Neural cell (in vitro differentiated cells): ENCODE measurements at regions not wholly inside any gene's neighbourhood (a gene's known extent, or its start where the extent isn't known, plus 50 kb on each side); places are given as distances from the start of the nearest gene placed in this dataset.

Experiments
- H2AFZ ChIP-seq: fragments of 200-600, 300-800 bp; sonication (generic), shearing (Covaris generic); 2 replicates; pipeline ENCODE4 v1.6.0; 2014; ENCODE audit warnings: low read depth, mild to moderate bottlenecking, antibody characterized with exemption, low read length, moderate library complexity
- H3F3A ChIP-seq: fragments of 200-600 bp; shearing (Covaris generic); 2 replicates; pipeline ENCODE4 v1.6.1; 2016; ENCODE audit warnings: mild to moderate bottlenecking, moderate library complexity, mixed read lengths, antibody characterized with exemption, low read length; ENCODE audit not compliant: insufficient read depth, poor library complexity, severe bottlenecking
- H3K27ac ChIP-seq: fragments of 200-600, 300-800 bp; sonication (generic), shearing (Covaris generic); 2 replicates; pipeline ENCODE4 v1.5.1; 2014; ENCODE audit warnings: mild to moderate bottlenecking, low read length, moderate library complexity
- H3K27me3 ChIP-seq: fragments of 300-800, 200-600 bp; sonication (generic), shearing (Covaris generic); 2 replicates; pipeline ENCODE4 v1.6.0; 2014; ENCODE audit warnings: mild to moderate bottlenecking, low read depth, low read length, moderate library complexity; ENCODE audit not compliant: insufficient read depth
- H3K36me3 ChIP-seq: fragments of 300-800, 200-600 bp; sonication (generic), shearing (Covaris generic); 2 replicates; pipeline ENCODE4 v1.5.1; 2014; ENCODE audit warnings: mild to moderate bottlenecking, antibody characterized with exemption, low read length, moderate library complexity; ENCODE audit not compliant: insufficient read depth
- H3K4me2 ChIP-seq: fragments of 300-800, 200-600 bp; sonication (generic), shearing (Covaris generic); 2 replicates; pipeline ENCODE4 v1.6.0; 2014; ENCODE audit warnings: mild to moderate bottlenecking, low read length
- H3K4me3 ChIP-seq: fragments of 300-800, 200-600 bp; sonication (generic), shearing (Covaris generic); 2 replicates; pipeline ENCODE4 v1.5.1; 2014; ENCODE audit warnings: mild to moderate bottlenecking, low read length, moderate library complexity
- H3K79me2 ChIP-seq: fragments of 200-600 bp; shearing (Covaris generic); replicated peaks from 2 replicates; pipeline ENCODE4 v1.6.0; 2014; ENCODE audit warnings: mild to moderate bottlenecking, low read length, moderate library complexity; ENCODE audit not compliant: insufficient read depth
- H3K9ac ChIP-seq: fragments of 300-800, 200-600 bp; sonication (generic), shearing (Covaris generic); 2 replicates; pipeline ENCODE4 v1.6.1; 2016; ENCODE audit warnings: mild to moderate bottlenecking, low read length, mixed read lengths
- H3K9me2 ChIP-seq: fragments of 200-600 bp; shearing (Covaris generic); 2 replicates; pipeline ENCODE4 v1.6.1; 2016; ENCODE audit warnings: mild to moderate bottlenecking, low read length, mixed read lengths; ENCODE audit not compliant: insufficient read depth
- H3K9me3 ChIP-seq: fragments of 200-600, 300-800 bp; sonication (generic), shearing (Covaris generic); 2 replicates; pipeline ENCODE4 v1.6.1; 2016; ENCODE audit warnings: mild to moderate bottlenecking, mixed run types, low read length, moderate library complexity, mixed read lengths
- H4K20me1 ChIP-seq: fragments of 200-600 bp; shearing (Covaris generic); 2 replicates; pipeline ENCODE4 v1.6.1; 2016; ENCODE audit warnings: mild to moderate bottlenecking, mixed run types; ENCODE audit not compliant: insufficient read depth
- CTCF ChIP-seq: fragments of 450-650 bp; IDR thresholded peaks from 2 replicates; pipeline ENCODE4 v1.5.1; 2014; ENCODE audit warnings: antibody characterized with exemption, mild to moderate bottlenecking, moderate library complexity; ENCODE audit not compliant: poor library complexity, severe bottlenecking
- EP300 ChIP-seq: fragments of 450-650 bp; conservative IDR thresholded peaks from 2 replicates; pipeline ENCODE4 v1.6.1; 2014; ENCODE audit warnings: antibody characterized with exemption, mild to moderate bottlenecking, moderate library complexity; ENCODE audit not compliant: poor library complexity, severe bottlenecking
- EZH2 ChIP-seq: fragments of 200-600, 300-800 bp; shearing (Covaris generic), sonication (generic); IDR thresholded peaks from 2 replicates; pipeline ENCODE4 v1.6.1; 2014; ENCODE audit warnings: antibody characterized with exemption, low read length, borderline replicate concordance, mild to moderate bottlenecking; ENCODE audit not compliant: insufficient read depth, poor library complexity, severe bottlenecking
- MXI1 ChIP-seq: fragments of 450-650 bp; conservative IDR thresholded peaks from 2 replicates; pipeline ENCODE4 v1.6.1; 2014; ENCODE audit warnings: antibody characterized with exemption, mild to moderate bottlenecking; ENCODE audit not compliant: poor library complexity, severe bottlenecking
- POLR2AphosphoS5 ChIP-seq: IDR thresholded peaks from 2 replicates; pipeline ENCODE4 v1.6.1; 2012
- RAD21 ChIP-seq: fragments of 450-650 bp; conservative IDR thresholded peaks from 2 replicates; pipeline ENCODE4 v1.6.1; 2014; ENCODE audit warnings: antibody characterized with exemption, mild to moderate bottlenecking, moderate library complexity
- REST ChIP-seq: IDR thresholded peaks from 2 replicates; pipeline ENCODE4 v1.6.1; 2012; ENCODE audit warnings: borderline replicate concordance
- SMC3 ChIP-seq: fragments of 450-650 bp; conservative IDR thresholded peaks from 2 replicates; pipeline ENCODE4 v1.6.1; 2014; ENCODE audit warnings: antibody characterized with exemption, mild to moderate bottlenecking, moderate library complexity; ENCODE audit not compliant: poor library complexity
- TAF1 ChIP-seq: IDR thresholded peaks from 2 replicates; pipeline ENCODE4 v1.6.1; 2012; ENCODE audit warnings: low read depth

- Histone ChIP-seq H3K9me2 (no peaks in the 10 kb centered on the region), H3K4me3 (no peak overlapping the region), H2AFZ (no peak overlapping the region), H4K20me1 (no peaks in the 10 kb centered on the region), H3K27me3 (no peaks in the 10 kb centered on the region), H3K27ac (no peak overlapping the region), H3K79me2 (no peaks in the 10 kb centered on the region), H3K9me3 (no peaks in the 10 kb centered on the region), H3K4me2 (no peak overlapping the region), H3K36me3 (no peaks in the 10 kb centered on the region), H3K9ac (no peak overlapping the region), H3F3A (no peaks in the 10 kb centered on the region)
- TF ChIP-seq MXI1 (no peak), EP300 (peak; percentile 21), CTCF (no peak), TAF1 (no peak), EZH2 (no peak), SMC3 (no peak), RAD21 (no peak), POLR2AphosphoS5 (peak; percentile 26)
These were observed 616.7 kb upstream of the PTBP2 start for GRCh38 chr1:96104906-96105305.

DNA sequence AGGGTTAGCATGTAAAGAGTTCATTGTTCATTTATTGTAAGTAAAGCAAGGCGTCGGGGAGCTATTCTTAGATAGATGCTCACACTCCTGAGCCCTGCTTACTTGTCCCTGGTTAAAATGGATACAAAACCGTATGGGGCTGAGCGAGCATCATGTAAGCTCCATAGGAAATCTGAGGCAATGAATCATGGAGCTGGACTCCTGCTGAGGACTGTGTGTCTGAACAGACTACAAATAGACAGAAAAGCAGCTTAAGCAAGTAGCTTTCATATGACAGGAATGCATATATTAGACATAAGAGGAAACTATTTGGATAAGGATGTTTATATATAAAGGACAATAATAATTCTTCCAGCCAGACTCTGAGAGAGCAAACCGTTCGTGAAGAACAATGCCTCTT, 604.9 kb upstream of the PTBP2 start:
- H3K9ac ChIP-seq, result peak overlapping the region; percentile 17
- peaks cover 5% of the 10 kb centered on the region for H3F3A ChIP-seq
- no peaks in the 10 kb centered on the region for H4K20me1 ChIP-seq
- no peaks in the 10 kb centered on the region for H3K36me3 ChIP-seq
- H3K9me3 ChIP-seq, result no peaks in the 10 kb centered on the region
- no peaks in the 10 kb centered on the region for H3K9me2 ChIP-seq
- no peaks in the 10 kb centered on the region for H3K79me2 ChIP-seq
- no peaks in the 10 kb centered on the region for H3K27me3 ChIP-seq
- peak overlapping the region; percentile 66 for H3K27ac ChIP-seq
- no peak overlapping the region for H3K4me3 ChIP-seq
- peak; percentile 58 for TF ChIP-seq REST
- TF ChIP-seq CTCF, result no peak
- TF ChIP-seq POLR2AphosphoS5, result peak; percentile 53
- no peak for TF ChIP-seq MXI1
- TF ChIP-seq TAF1, result no peak
- no peak for TF ChIP-seq EP300
- no peak for TF ChIP-seq SMC3
- no peak for TF ChIP-seq EZH2
- TF ChIP-seq RAD21, result no peak
- no peak overlapping the region for H2AFZ ChIP-seq
- no peak overlapping the region for H3K4me2 ChIP-seq
